Hematopoietic multipotent progenitor cell treated with erythropoietin and hydrocortisone succinate and interleukin-3 and kit ligand, for 17 days (in vitro differentiated cells): ENCODE measurements at regions not wholly inside any gene's neighbourhood (a gene's known extent, or its start where the extent isn't known, plus 50 kb on each side); places are given as distances from the start of the nearest gene placed in this dataset.

Experiments
- DNase-seq: peaks from one replicate; pipeline ENCODE4 v3.0.0-alpha.2; 2015; ENCODE audit warnings: low spot score

- no peak for DNase-seq
Observed at GRCh38 chr7:51786284-51786683, 469.7 kb upstream of the COBL start.

- DNase-seq: no peak
Observed at GRCh38 chr7:51785876-51786275, 469.3 kb upstream of the COBL start.

- DNase-seq: no peak
Observed at GRCh38 chr7:51785171-51785570, 468.6 kb upstream of the COBL start.

GRCh38 chr7:51783241-51783640 lies 466.6 kb upstream of the COBL start:
- no peak for DNase-seq

- DNase-seq: no peak
Observed at GRCh38 chr7:51778121-51778520, 461.5 kb upstream of the COBL start.

- no peak for DNase-seq
Observed at GRCh38 chr7:51774178-51774577, 457.6 kb upstream of the COBL start.

GRCh38 chr7:51772190-51772589 lies 455.6 kb upstream of the COBL start:
- DNase-seq: no peak

GRCh38 chr7:51764976-51765375 lies 448.4 kb upstream of the COBL start:
- no peak for DNase-seq

GRCh38 chr7:51759985-51760384 lies 443.4 kb upstream of the COBL start:
- no peak for DNase-seq

GRCh38 chr7:51757960-51758359 lies 441.4 kb upstream of the COBL start:
- no peak for DNase-seq

GRCh38 chr7:51732951-51733350 lies 416.3 kb upstream of the COBL start:
- DNase-seq: no peak

- DNase-seq: no peak
Observed at GRCh38 chr7:51732116-51732515, 415.5 kb upstream of the COBL start.

GRCh38 chr7:51731075-51731474 lies 414.5 kb upstream of the COBL start:
- no peak for DNase-seq

- DNase-seq: no peak
Observed at GRCh38 chr7:51727441-51727840, 410.8 kb upstream of the COBL start.

- no peak for DNase-seq
Observed at GRCh38 chr7:51706851-51707250, 390.2 kb upstream of the COBL start.

- DNase-seq: no peak
Observed at GRCh38 chr7:51705701-51706100, 389.1 kb upstream of the COBL start.

- DNase-seq: no peak
Observed at GRCh38 chr7:51702673-51703072, 386.1 kb upstream of the COBL start.

GRCh38 chr7:51701935-51702334 lies 385.3 kb upstream of the COBL start:
- DNase-seq: no peak

GRCh38 chr7:51700593-51701215 lies 384.1 kb upstream of the COBL start:
- no peak for DNase-seq

GRCh38 chr7:51693258-51693657 lies 376.6 kb upstream of the COBL start:
- no peak for DNase-seq

- DNase-seq: no peak
Observed at GRCh38 chr7:51689547-51689946, 372.9 kb upstream of the COBL start.

GRCh38 chr7:51685794-51686193 lies 369.2 kb upstream of the COBL start:
- DNase-seq: no peak

- DNase-seq: no peak
Observed at GRCh38 chr7:51680594-51681399, 364.2 kb upstream of the COBL start.

- DNase-seq: no peak
Observed at GRCh38 chr7:51679358-51679757, 362.7 kb upstream of the COBL start.
